Stimulated activated CD4-positive, alpha-beta T cell treated with anti-CD3 and anti-CD28 coated beads, Interleukin-15, amount 100 ng/mL, for 24 hours (primary cell): ENCODE measurements at regions not wholly inside any gene's neighbourhood (a gene's known extent, or its start where the extent isn't known, plus 50 kb on each side); places are given as distances from the start of the nearest gene placed in this dataset.
A peak's percentile ranks its signal among the peaks of the same experiment; 100 is the strongest.
"Not testable (repeated sequence)": the region's sequence is repeated elsewhere in the genome, so short reads cannot be mapped to it uniquely, and the experiment has no call there.

Experiments used
- DNase-seq: peaks from one replicate; pipeline ENCODE4 v3.0.0-alpha.2; 2020

- DNase-seq = no peak
Observed at GRCh38 chr3:115204475-115204874, 57.4 kb upstream of the ZBTB20 start.

- DNase-seq = no peak
Observed at GRCh38 chr3:115208066-115208750, 61.1 kb upstream of the ZBTB20 start.

GRCh38 chr3:115211810-115212492 is 64.9 kb upstream of the ZBTB20 start:
- no peak for DNase-seq

GRCh38 chr3:115212615-115213014 is 65.5 kb upstream of the ZBTB20 start:
- no peak for DNase-seq

- not testable (repeated sequence) for DNase-seq
Observed at GRCh38 chr3:115213052-115213451, 66.0 kb upstream of the ZBTB20 start.

GRCh38 chr3:115217292-115217677 is 70.2 kb upstream of the ZBTB20 start:
- no peak for DNase-seq

GRCh38 chr3:115217678-115218451 is 70.8 kb upstream of the ZBTB20 start:
- DNase-seq = peak; percentile 17

GRCh38 chr3:115218859-115219258 is 71.8 kb upstream of the ZBTB20 start:
- DNase-seq = no peak

GRCh38 chr3:115224687-115225086 is 77.6 kb upstream of the ZBTB20 start:
- DNase-seq = no peak

GRCh38 chr3:115226844-115227445 is 79.9 kb upstream of the ZBTB20 start:
- DNase-seq = no peak

GRCh38 chr3:115227461-115227860 is 80.4 kb upstream of the ZBTB20 start:
- DNase-seq = no peak

GRCh38 chr3:115228266-115228665 is 81.2 kb upstream of the ZBTB20 start:
- no peak for DNase-seq

- DNase-seq = no peak
Observed at GRCh38 chr3:115232167-115232566, 85.1 kb upstream of the ZBTB20 start.

GRCh38 chr3:115233021-115233420 is 85.9 kb upstream of the ZBTB20 start:
- DNase-seq = no peak

GRCh38 chr3:115236496-115236895 is 89.4 kb upstream of the ZBTB20 start:
- no peak for DNase-seq

- no peak for DNase-seq
Observed at GRCh38 chr3:115239717-115240116, 92.6 kb upstream of the ZBTB20 start.

GRCh38 chr3:115244350-115244749 is 97.3 kb upstream of the ZBTB20 start:
- no peak for DNase-seq

- DNase-seq = no peak
Observed at GRCh38 chr3:115245438-115245837, 98.3 kb upstream of the ZBTB20 start.

- no peak for DNase-seq
Observed at GRCh38 chr3:115245899-115246298, 98.8 kb upstream of the ZBTB20 start.

- DNase-seq = no peak
Observed at GRCh38 chr3:115246461-115247020, 99.5 kb upstream of the ZBTB20 start.

GRCh38 chr3:115248274-115248673 is 101.2 kb upstream of the ZBTB20 start:
- no peak for DNase-seq

- no peak for DNase-seq
Observed at GRCh38 chr3:115251509-115251908, 104.4 kb upstream of the ZBTB20 start.

GRCh38 chr3:115252679-115253078 is 105.6 kb upstream of the ZBTB20 start:
- DNase-seq = no peak
